OCI-LY3 (cell line): ENCODE measurements at regions not wholly inside any gene's neighbourhood (a gene's known extent, or its start where the extent isn't known, plus 50 kb on each side); places are given as distances from the start of the nearest gene placed in this dataset.

ENCODE experiments used
- H2AFZ ChIP-seq: fragments of 200-600, 300-600 bp; shearing (Covaris generic); 2 replicates; pipeline ENCODE4 v1.6.0; 2014; ENCODE audit warnings: antibody characterized with exemption, low read depth, low read length
- H3K27ac ChIP-seq: fragments of 200-600, 300-600 bp; sonication (generic); 2 replicates; pipeline ENCODE4 v1.5.1; 2014; ENCODE audit warnings: mild to moderate bottlenecking, low read length, moderate library complexity, mixed read lengths
- H3K27me3 ChIP-seq: fragments of 200-600, 300-600 bp; sonication (generic); 2 replicates; pipeline ENCODE4 v1.6.1; 2014; ENCODE audit warnings: low read depth, low read length, mixed read lengths
- H3K36me3 ChIP-seq: fragments of 200-600, 300-600 bp; sonication (generic); replicated peaks from 2 replicates; pipeline ENCODE3; 2014; ENCODE audit warnings: low read depth, low read length, mixed read lengths
- H3K4me1 ChIP-seq: fragments of 300-600, 200-600 bp; sonication (generic); 2 replicates; pipeline ENCODE4 v1.6.1; 2014; ENCODE audit warnings: low read length, mixed read lengths
- H3K4me2 ChIP-seq: fragments of 200-600, 300-600 bp; sonication (generic); 2 replicates; pipeline ENCODE4 v1.6.1; 2014; ENCODE audit warnings: low read length, mixed read lengths
- H3K4me3 ChIP-seq: fragments of 300-600, 200-600 bp; sonication (generic); 2 replicates; pipeline ENCODE4 v1.5.1; 2014; ENCODE audit warnings: antibody characterized with exemption, mild to moderate bottlenecking, low read length, moderate library complexity
- H3K79me2 ChIP-seq: fragments of 300-600, 200-600 bp; shearing (Covaris generic); 2 replicates; pipeline ENCODE4 v1.6.1; 2014; ENCODE audit warnings: mild to moderate bottlenecking, low read length, mixed read lengths
- H3K9ac ChIP-seq: fragments of 300-600, 200-600 bp; shearing (Covaris generic); 2 replicates; pipeline ENCODE4 v1.6.0; 2014; ENCODE audit warnings: mild to moderate bottlenecking, low read length, moderate library complexity
- H3K9me3 ChIP-seq: fragments of 200-600, 300-600 bp; shearing (Covaris generic); 2 replicates; pipeline ENCODE4 v1.6.1; 2014; ENCODE audit warnings: low read length, mixed read lengths; ENCODE audit not compliant: insufficient read depth
- H4K20me1 ChIP-seq: fragments of 200-600, 300-600 bp; sonication (generic); 2 replicates; pipeline ENCODE4 v1.6.1; 2016; ENCODE audit warnings: low read length, mixed read lengths; ENCODE audit not compliant: insufficient read depth
- EZH2phosphoT487 ChIP-seq: fragments of 200-600 bp; shearing (Covaris generic); IDR thresholded peaks from 2 replicates; pipeline ENCODE4 v1.6.1; 2018; ENCODE audit warnings: antibody characterized with exemption, mixed run types, low read depth
- TF ChIP-seq, protein P1 (sequence below): fragments of 200-600, 300-600 bp; sonication (generic); IDR thresholded peaks from 2 replicates; pipeline ENCODE4 v1.5.1; 2014; ENCODE audit warnings: antibody characterized with exemption, low read length, low read depth

DNA sequence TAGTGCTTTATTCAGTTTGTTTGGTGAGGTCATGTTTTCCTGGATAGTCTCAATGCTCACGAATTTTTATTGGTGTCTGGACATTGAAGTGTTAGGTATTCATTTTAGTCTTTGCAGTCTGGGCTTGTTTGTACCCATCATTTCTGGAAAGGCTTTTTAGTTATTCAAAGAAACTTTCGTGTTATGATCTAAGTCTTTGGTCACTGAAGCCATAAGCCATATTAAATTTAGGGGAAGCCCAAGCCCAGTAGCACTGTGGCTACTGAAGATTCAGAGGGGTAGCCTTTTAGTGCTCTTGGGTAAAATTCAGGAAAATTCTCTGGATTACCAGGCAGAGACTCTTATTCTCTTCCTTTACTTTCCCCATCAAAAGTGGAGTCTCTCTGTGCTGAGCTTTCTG, 56.2 kb upstream of the PEX5L start:
- Histone ChIP-seq H3K9me3 (no peaks in the 10 kb centered on the region), H3K4me1 (no peaks in the 10 kb centered on the region), H3K27me3 (no peaks in the 10 kb centered on the region), H4K20me1 (no peaks in the 10 kb centered on the region), H3K4me2 (no peak overlapping the region), H2AFZ (no peak overlapping the region), H3K27ac (no peak overlapping the region), H3K79me2 (no peaks in the 10 kb centered on the region), H3K4me3 (no peak overlapping the region), H3K9ac (no peak overlapping the region), H3K36me3 (no peaks in the 10 kb centered on the region)
- TF ChIP-seq EZH2phosphoT487 = no peak
- TF ChIP-seq, protein P1, sequence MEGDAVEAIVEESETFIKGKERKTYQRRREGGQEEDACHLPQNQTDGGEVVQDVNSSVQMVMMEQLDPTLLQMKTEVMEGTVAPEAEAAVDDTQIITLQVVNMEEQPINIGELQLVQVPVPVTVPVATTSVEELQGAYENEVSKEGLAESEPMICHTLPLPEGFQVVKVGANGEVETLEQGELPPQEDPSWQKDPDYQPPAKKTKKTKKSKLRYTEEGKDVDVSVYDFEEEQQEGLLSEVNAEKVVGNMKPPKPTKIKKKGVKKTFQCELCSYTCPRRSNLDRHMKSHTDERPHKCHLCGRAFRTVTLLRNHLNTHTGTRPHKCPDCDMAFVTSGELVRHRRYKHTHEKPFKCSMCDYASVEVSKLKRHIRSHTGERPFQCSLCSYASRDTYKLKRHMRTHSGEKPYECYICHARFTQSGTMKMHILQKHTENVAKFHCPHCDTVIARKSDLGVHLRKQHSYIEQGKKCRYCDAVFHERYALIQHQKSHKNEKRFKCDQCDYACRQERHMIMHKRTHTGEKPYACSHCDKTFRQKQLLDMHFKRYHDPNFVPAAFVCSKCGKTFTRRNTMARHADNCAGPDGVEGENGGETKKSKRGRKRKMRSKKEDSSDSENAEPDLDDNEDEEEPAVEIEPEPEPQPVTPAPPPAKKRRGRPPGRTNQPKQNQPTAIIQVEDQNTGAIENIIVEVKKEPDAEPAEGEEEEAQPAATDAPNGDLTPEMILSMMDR = no peak

DNA sequence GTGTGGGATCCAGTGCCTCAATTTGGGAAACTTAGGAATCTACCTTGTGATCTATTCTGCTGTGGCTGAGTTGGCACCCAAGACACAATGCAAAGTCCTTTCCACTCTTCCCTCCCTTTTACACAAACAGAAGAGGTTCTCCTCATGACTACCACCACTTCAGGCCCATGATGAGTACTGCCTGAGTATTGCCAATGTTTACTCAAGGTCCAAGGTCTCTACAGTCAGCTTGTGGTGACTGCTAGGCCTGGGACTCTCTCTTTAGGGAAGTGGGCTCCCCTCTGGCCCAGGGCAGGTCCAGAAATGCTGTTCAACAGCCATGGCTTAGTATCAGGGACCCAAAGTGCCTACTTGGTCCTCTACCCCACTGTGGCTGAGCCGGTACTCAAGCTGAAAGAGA, 56.8 kb upstream of the PEX5L start:
- H2AFZ ChIP-seq = no peak overlapping the region
- no peaks in the 10 kb centered on the region for H4K20me1 ChIP-seq
- H3K36me3 ChIP-seq = no peaks in the 10 kb centered on the region
- H3K4me2 ChIP-seq = no peak overlapping the region
- TF ChIP-seq, protein P1 = no peak
- TF ChIP-seq EZH2phosphoT487 = no peak
- H3K9ac ChIP-seq = no peak overlapping the region
- H3K4me3 ChIP-seq = no peak overlapping the region
- H3K9me3 ChIP-seq = no peaks in the 10 kb centered on the region
- no peaks in the 10 kb centered on the region for H3K27me3 ChIP-seq
- no peaks in the 10 kb centered on the region for H3K4me1 ChIP-seq
- no peaks in the 10 kb centered on the region for H3K79me2 ChIP-seq
- H3K27ac ChIP-seq = no peak overlapping the region

DNA sequence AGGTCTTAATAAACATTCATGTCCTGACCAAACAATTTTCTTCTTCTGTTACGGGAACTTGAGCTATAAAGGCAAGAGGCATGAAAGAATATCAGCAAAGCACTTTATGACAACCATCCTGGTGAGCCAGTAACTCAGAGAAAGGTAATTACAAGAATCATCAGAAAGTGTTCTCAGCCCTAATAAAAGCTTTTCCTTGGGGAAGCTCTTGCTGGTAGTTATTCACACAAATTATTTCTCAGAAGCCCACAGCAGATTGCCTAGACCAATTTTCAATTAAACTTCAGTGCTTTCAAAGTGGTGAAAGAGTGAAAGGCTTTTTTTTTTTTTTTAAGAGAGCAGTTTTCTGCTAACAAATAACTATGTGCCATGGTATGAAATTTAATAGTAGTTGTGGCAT, 60.9 kb upstream of the PEX5L start:
- Histone ChIP-seq H3K9ac (no peak overlapping the region), H3K4me2 (no peak overlapping the region), H3K79me2 (no peaks in the 10 kb centered on the region), H2AFZ (no peak overlapping the region), H3K36me3 (no peaks in the 10 kb centered on the region), H3K4me1 (no peaks in the 10 kb centered on the region), H3K4me3 (no peak overlapping the region), H3K27ac (no peak overlapping the region), H3K9me3 (no peaks in the 10 kb centered on the region), H3K27me3 (no peaks in the 10 kb centered on the region), H4K20me1 (no peaks in the 10 kb centered on the region)
- no peak for TF ChIP-seq EZH2phosphoT487
- TF ChIP-seq, protein P1 = no peak

DNA sequence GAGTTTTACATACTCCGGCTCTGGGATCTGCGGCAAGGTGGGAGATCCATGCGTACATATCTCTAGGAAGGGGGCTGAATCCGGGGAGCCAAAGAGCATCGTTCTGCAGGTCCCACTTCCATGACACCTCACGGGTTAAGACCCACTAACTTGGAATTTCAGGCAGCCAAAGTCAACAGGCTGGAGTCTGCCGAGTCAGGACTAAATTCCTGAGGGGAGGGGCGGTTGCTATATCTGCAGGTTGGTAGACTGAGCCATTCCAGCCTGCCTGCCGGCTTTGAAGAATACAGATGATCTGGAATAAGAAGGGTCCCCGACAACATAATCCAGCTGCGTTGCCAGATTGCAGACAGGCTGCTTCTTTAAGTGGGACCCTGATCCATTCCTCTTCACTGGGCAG, 65.4 kb upstream of the PEX5L start:
- Histone ChIP-seq H3K27me3 (no peaks in the 10 kb centered on the region), H3K9ac (no peak overlapping the region), H3K79me2 (no peaks in the 10 kb centered on the region), H3K4me1 (no peaks in the 10 kb centered on the region), H3K4me3 (no peak overlapping the region), H3K9me3 (no peaks in the 10 kb centered on the region), H4K20me1 (no peaks in the 10 kb centered on the region), H3K27ac (no peak overlapping the region), H2AFZ (no peak overlapping the region), H3K4me2 (no peak overlapping the region), H3K36me3 (no peaks in the 10 kb centered on the region)
- TF ChIP-seq EZH2phosphoT487 = no peak
- TF ChIP-seq, protein P1 = no peak
